Kidney capillary endothelial cell (primary cell): ENCODE measurements at regions not wholly inside any gene's neighbourhood (a gene's known extent, or its start where the extent isn't known, plus 50 kb on each side); places are given as distances from the start of the nearest gene placed in this dataset.
"Not testable (repeated sequence)": the region's sequence is repeated elsewhere in the genome, so short reads cannot be mapped to it uniquely, and the experiment has no call there.

ENCODE experiments used
- DNase-seq: peaks from one replicate; pipeline ENCODE4 v3.0.0-alpha.2; 2018; ENCODE audit warnings: low spot score

DNA sequence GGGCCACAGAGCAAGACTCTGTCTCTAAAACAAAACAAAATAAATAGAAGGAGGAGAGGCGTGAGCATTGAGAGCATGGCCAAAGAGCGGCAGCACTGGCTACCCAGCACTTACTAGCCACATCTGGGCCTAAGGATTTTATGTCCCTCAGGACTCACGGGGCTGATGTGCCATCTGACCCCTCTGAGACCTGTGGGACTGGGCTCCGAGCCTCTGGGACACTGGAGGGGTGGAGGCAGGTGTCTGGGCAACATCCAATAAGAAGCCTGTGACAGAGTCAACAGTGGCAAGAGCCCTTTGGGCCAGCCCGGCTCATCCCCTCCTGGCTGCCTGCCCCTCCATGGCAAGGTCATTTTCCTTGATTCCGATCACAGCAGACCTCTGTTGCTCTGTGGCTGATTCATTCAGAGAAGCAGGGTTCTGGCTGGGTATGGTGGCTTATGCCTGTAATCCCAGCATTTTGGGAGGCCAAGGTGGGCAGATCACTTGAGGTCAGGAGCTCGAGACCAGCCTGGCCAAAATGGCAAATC lies 60.7 kb downstream of the RRM2 start:
- no peak for DNase-seq

DNA sequence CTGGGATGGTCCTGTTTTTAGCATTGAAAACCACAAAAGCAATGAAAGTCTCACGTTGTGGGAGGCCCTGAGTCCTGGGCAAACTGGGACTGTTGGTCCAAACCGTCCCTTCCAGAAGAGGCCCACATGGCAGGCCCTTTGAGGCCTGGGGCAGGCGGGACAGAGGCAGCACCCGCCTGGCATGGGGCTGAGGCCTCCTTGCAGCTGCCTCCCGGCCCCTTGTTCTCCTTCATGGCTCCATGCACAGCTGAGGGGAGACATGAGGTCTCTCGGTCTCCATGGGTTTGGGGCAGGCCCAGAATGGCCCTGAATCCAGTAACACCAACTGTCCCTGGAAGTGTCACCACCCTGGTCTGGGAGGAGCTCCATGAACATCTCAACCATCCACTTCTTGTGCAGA lies 61.9 kb downstream of the RRM2 start:
- DNase-seq, result no peak

DNA sequence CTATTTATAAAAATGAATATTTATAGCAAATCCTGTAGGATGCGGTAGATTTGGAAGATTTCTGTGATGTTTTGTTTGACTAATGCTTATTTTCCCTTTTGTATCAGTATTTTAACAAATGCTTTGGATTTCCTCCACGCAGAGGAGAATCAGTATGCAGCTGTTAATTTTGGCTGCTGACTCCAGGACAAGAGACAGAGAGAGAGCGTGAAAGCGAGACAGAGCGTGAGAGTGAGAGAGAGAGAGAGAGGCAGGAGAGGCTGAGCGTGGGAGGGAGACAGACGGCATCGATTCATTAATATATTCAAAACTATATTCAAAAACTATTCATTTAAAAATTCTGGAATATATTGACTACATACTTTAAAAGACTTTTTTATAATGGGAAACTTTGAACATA lies 62.5 kb downstream of the RRM2 start:
- no peak for DNase-seq

DNA sequence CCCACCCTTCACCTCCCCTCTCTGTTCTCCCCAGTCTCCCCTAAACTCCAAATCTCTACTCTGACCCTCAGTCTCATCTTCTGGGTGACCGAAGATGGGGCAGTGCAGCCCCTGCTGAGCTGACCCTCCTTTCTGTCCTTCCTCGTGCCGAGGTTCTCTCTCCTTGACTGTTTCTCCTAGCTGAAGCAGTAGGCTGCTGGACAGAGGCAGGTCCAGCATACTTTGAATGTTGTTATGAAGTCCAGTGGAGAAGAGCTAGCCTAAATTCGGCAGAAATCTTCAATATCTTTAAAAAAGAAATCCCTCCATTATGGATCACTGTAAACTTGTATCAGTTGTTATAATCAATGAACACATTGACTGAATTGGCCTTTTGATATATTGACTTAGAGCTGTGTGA lies 63.2 kb downstream of the RRM2 start:
- DNase-seq, result no peak

DNA sequence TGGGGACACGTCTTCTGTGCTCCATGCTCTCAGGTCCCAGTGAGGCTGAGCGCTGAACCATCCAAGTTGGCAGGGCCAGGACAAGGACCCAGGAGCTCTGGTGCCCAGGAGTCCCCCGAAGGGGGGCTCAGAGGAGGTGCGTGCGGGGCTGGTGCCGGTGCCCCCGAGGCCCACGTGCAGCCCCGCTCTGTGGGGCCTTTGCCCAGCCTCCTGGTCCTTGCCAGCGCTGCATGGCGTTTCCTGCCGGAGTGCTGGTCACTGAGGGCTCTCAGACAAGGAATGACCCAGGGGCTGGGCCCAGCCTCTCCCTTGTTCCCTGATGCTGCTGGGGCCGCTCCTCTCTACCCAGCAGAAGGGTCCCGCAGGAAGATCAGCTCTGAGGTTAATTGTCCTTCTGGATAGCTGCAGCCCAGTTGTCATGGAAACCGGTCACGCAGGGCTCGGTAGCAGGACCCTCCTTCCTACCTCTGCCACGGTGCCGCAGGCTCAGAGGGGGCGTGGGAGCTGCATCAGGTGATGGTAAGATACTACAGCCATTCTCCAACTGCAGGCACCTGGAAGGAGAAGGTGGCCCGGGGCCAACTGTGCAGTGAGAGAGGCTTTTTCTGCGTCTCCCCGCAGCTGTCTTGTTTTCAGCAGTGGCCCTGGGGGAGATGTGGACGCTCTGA lies 64.5 kb downstream of the RRM2 start:
- DNase-seq, result no peak

DNA sequence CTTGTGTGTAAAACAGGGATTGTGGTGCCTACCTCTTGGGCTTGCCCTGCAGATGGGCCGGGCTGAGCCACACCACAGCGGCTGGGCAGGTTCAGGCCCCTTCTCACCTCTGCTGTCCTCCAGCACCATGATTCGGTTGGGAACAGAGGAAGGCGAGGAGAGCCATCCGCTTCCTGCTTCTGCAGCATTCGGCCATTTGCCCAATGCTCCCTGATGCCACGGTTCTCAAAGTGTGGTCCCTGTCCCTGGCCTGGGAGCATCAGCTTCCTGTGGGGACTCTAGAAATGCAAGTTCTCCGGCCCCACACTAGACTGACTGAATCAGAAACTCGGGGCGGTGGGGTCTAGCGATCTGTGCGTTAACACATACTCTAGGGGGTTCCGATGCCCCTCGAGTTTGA lies 65.1 kb downstream of the RRM2 start:
- DNase-seq, result no peak

DNA sequence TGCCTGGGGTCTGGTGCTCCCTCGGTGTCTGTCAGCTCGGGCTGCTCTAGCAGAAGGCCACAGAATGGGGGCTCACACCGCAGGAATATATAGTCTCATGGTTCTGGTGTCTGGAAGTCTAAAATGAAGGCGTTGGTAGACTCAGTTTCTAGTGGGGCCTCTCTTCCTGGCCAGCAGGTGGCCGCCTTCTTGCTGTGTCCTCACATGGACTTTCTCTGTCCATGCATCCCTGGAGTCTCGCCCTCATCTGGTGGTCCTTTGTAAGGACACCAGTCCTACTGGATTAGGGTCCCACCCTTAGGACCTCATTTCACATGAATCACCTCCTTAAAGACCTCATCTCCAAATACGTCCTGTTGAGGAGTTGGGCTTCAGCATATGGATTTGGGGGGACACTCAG lies 65.7 kb downstream of the RRM2 start:
- no peak for DNase-seq

DNA sequence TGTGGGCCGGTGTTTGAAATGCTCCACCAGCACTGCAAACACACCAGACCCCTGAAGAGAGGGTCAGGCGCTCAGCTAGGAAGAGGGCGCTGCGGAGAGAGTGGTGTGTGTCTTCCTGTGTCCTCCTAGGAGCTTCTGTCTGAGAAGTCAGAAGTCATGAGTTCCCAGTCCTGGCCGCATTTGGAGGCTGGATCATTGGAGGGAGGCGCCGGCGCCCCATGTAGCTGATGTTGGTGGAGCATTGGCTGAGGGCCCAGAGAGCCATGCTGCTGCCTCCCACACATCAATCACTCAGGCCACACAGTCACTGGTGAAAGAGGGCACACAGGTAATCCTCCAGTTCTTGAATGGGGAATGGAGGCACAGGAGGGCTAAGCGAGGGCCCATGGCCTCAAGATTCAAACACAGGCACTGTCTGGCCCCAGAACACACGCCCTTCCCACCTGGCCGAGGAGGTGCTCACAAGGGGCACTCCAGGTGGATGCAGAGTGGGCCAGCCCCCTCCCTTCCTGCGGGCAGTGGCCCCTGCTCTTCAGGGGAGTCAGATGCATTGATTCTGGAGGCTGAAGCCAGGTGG lies 66.3 kb downstream of the RRM2 start:
- DNase-seq, result no peak

DNA sequence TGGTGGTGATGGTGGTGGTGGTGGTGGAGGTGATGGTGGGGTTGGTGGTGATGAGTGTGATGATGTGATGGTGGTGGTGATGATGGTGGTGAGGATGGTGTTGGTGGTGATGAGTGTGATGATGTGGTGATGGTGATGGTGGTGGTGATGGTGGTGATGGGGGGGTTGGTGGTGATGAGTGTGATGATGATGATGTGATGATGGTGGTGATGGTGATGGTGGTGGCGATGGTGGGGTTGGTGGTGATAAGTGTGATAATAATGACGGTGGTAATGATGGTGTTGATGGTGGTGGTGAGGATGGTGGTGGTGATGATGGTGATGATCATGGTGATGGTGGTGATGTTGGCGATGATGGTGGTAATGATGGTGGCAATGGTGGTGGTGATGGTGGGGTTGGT lies 67.7 kb downstream of the RRM2 start:
- no peak for DNase-seq

DNA sequence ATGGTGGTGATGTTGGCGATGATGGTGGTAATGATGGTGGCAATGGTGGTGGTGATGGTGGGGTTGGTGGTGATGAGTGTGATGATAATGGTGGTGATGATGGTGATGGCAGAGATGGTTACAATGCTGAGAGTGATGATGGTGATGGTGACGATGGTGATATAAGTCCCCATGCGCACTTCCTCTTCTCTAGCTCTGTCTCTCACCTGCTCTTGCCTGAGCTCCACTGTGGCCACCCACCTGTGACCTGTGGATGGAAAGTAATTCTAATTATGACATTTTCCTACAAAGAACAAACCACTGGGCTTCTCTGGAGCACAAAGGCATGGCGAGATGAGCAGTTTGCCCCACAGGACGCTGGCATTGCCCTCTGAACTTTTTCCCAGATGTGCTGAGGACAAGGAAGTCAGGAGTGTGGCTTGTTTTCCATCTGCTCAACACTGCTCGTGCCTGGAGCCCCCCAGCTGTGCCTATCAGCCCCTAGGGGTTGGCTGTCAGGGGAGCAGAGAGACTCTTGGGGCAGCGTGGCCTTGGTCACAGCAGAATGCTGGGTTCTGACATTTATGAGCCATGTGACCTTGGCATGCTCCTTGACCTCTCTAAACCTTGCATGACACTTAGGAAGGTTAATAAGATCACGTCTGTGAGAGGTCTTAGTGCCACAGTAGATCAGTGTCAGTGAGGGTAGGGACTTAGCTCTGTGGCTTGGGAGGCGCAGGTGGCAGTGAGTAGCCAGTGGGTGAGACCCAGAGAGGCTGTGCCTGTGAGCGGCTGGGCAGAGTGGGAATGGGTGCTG lies 68.4 kb downstream of the RRM2 start:
- no peak for DNase-seq

DNA sequence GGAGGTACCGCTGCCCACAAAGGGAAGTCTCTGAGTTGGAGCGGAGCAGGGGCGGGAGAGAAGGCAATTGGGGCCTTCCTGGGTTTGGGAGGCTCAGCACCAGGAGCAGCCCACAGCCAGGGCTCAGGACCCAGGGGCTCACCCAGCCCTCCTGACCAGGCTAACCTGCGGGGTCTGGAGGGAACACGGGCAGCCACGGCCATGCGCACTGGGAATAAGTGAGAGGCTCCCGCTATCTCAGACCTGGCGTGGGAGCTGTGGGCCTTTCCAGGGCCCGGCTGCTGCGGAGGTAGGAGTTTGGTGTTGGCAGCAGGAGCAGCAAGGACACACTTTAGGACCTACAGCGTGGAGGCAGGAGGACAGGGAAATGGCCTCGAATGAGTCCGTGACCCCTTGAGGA lies 69.0 kb downstream of the RRM2 start:
- DNase-seq, result no peak

DNA sequence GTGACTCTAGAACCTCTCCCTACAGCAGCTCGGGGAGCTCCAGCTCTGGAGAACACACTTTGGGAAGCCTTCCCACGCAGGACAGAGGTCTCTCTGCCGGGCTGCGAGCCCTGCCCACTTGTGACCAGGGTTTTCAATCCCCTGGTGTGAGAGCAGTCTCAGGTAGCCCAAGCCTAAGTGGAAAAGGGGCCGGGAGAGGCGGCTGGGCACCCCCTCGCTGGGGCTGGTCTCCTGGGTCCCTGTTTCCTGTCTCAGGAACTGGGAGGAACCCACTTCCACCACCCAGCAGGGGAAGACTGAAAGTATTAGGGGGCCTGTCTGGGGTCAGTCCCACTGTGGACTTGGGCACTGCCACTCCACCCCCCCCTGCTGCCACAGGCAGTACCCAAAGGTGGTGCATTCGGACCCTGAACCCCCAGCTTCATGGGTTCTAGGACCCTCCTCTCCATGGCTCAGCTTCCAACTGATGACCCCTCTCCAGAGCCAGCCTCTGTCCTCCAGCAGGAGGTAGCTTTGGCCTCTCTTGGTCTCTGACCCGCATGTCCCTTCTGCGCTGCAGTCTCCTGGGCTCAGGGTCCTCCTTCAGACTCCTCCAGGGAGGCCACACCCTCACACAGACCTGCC lies 70.0 kb downstream of the RRM2 start:
- DNase-seq, result no peak

DNA sequence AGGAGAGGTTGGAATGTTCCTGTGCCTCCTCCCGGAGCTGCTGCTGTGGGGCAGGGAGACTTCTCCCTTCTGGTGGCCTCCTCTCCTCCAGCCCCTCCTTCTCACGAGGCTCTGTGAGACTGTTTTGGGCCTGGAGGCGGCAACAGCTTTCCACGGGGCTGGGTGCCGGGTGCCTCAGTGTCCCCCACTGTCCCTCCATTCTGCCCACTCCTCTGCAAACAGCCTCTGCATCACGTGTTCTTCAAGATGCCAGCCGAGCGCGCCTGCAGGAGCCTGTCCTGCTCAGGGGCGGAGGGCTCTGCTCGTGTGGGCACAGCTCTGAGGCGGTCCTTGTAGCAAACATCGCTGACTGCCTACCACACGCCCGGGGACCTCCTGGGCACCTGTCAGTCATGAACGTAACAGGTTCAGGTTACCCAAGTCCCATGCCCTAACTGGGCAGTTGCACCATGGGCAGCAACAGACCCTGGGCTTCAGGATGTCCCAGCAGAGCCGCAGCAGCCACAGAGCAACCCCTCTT lies 70.8 kb downstream of the RRM2 start:
- DNase-seq, result no peak

DNA sequence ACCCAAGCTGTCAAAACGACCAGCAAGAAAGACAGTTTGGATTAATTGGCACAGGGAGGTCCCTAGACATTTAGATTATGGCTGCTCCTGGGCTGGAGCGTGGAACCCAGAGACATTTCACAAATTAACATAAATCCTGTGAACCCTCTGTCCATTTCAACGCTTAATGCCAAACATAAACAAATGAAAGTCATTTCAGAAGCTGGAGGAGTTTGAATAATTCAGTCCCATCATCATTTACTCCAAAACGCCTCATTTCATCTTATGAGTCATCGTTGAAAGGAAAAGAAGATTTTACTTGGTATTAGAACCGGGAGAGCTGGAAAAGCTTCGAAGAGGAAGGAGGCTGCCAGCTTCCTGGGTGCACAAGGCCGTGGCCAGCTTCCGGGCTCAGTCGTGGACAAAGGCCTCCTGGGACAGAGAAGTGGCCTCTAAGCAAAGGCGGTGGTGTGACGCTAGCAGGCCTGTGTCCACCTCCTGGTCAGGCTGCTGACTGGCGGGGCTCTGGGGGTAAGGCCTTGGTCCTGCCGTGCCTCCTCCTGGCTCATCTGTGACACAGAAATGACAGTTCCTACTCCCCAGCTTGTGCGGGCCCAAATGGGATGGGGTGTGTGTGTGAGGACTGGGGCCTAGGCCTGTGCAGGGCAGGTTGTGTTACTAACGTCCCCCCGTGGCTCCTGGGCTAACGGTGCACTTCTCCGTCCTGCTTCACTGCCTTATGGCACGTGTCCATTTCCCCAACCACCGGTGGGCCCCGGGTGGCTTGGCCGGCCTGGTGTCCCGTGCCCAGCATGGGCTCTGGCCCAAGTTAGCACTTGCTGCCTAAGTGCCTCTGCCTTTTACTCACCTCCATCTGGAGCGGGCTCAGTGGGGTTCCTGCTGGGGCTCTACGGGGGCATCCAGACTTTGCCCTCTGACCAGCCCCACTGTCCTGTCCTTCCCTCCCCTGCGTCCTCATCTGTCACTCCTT lies 71.6 kb downstream of the RRM2 start:
- no peak for DNase-seq

DNA sequence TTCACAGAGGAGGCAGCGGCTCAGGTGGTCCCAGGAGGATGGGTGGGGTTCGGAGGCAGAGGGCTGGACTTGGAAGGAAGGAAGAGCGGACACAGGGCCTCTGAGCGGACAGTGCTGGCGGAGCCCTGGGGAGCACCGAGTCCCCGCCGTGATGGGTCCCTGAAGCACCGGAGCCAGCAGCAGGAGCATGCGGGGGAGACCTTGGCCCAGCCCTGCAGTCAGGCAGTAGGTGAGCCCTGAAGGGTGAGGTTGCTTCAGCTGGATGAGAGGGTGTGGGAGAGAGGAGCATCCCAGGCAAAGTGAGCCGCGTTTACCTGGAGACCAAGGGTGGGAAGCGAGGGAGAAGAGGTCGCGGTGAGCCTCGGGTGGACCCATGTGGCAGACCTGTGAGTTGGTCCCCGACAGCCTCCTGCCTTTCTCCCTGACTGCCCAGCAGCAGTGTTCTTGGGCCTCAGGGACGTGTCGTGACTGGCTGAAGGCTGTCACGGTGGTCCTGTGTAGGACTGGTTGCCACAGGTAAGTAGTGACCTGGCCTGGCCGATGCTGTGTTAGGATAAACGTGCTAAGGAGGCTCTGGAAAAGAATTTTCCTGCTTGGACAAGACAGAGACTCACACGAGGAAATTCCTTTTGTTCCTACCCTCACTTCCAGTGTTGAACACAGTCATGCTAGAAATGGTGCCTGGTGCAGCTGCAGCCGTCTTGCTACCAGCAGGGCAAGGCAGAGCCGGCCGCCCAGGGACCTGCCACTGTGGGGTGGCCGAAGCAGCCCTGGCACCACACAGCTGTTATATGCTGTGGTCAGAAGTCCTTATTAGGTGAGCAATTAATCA lies 73.0 kb downstream of the RRM2 start:
- no peak for DNase-seq

DNA sequence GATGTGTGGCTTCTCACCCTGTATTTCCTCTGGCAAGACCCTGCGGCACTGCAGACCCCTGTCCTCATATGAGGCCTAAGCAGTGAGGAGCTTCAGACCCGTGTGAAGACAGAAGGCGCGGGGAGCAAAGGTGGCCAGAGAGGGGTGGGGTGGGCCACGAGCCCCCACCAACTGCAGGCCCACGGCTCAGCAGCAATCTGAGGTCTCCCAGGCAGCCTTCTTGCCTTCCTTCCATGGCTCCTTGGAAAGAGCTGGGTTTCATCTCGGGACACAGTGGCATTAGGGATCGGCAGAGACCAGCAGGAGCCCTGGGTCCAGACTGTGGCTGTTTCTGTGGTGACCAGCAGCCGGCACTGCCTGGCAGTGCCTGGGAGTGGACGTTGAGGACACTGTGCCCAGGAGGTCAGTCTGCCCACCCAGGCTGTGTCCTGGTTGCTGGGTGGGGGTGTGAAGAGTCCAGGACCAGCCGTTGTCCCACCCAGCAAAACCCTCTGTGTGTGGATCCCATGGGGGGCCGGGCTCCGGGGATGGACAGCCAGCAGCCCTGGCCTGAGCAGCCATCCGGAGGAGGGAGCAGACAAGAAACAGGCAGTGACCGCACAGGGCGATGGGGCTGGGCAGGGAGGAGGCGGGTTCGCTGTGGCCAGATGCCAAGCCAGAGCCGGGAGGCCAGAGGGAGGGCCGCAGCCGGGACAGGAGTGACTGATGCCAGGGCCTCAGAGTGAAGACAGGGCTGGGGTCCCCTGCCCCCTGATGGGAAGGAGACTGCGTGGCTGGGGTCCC lies 73.8 kb downstream of the RRM2 start:
- DNase-seq, result no peak

DNA sequence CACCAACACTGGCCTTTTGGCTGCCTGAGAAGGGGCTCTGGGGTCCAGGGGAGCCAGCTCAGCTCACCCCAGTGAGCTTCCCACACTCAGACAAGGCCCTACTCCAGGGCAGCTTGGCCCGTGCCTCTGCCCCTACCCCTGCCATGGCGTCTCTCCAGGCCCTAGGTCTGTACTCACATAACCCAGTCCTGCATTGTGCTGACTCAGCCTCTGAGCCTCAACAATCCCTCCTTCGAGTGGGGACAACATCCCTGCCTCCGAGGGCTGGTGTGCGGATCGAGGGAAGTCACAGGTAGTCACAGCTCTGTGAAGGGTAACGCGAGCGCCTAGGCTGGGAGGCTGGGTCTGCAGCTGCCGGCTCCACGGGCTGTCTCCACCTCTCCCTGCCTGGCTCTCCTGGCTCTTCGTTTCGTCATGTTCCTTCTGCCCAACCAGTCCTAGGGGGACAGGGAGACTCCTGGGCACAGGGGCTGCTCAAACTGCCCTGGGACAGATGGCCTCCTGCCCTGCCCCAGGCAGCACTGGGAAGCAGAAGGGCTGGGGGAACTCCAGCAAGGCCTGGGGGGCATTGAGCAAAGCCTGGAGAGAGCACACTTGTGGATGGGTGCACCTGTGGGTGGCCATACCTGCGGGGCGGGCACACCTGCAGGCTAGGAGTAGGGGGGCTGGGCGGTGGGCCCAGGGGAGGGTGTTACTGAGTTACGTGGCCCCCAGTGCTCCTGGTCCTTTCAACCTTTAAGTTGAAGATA lies 74.6 kb downstream of the RRM2 start:
- no peak for DNase-seq

DNA sequence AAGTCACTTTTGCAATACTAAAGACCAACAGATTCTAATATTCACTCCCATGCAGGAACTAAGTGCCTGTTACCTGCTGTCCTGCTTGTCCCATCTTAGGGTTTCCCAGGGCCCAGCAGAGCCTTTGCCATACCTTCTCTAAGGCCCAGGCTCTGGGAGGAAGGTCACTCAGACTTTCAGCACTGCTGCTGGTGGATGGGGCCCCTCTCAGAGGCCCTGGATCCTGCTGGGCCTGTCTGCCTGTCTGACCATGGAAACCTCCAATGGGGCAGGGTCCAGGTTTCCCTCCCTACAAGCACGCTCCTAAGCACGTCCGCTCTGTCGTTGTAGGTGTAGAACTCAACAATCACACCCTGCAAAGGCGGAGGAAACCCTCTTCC lies 75.1 kb downstream of the RRM2 start:
- DNase-seq, result no peak

DNA sequence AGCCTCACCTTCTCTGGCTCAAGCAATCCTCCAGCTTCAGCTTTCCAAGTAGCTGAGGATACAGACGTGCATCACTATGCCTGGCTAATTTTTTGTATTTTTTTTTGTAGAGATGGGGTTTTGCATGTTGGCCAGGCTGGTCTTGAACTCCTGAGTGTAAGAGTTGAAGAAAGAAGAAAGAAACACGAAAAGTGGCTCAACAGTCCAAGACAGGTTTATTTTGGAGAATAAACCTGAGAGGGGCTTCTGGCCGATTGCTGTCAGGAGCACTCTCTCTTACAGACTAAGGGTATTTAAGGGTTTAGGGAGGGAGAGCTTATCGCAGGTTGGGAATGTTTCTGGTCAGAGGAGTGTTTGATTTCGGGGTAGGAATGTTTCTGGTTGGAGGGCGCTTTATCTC lies 75.9 kb downstream of the RRM2 start:
- DNase-seq, result not testable (repeated sequence)
